ENCODE measurements at regions not wholly inside any gene's neighbourhood (a gene's known extent, or its start where the extent isn't known, plus 50 kb on each side); places are given as distances from the start of the nearest gene placed in this dataset.

GRCh38 chr5:97876272-97876671, 693.2 kb upstream of the RIOK2 start:
- TF ChIP-seq CTCF (IDR thresholded peaks at IDR 0.05) = no peak
- TF ChIP-seq POLR2AphosphoS5 (IDR thresholded peaks at IDR 0.05) = no peak
